UCSD-AML1 (cell line): ENCODE measurements at regions not wholly inside any gene's neighbourhood (a gene's known extent, or its start where the extent isn't known, plus 50 kb on each side); places are given as distances from the start of the nearest gene placed in this dataset.

Experiments used
- DNase-seq: peaks from one replicate; lab custom pipeline; 2025; ENCODE audit not compliant: unreplicated experiment; lab: John Stamatoyannopoulos, UW

DNA sequence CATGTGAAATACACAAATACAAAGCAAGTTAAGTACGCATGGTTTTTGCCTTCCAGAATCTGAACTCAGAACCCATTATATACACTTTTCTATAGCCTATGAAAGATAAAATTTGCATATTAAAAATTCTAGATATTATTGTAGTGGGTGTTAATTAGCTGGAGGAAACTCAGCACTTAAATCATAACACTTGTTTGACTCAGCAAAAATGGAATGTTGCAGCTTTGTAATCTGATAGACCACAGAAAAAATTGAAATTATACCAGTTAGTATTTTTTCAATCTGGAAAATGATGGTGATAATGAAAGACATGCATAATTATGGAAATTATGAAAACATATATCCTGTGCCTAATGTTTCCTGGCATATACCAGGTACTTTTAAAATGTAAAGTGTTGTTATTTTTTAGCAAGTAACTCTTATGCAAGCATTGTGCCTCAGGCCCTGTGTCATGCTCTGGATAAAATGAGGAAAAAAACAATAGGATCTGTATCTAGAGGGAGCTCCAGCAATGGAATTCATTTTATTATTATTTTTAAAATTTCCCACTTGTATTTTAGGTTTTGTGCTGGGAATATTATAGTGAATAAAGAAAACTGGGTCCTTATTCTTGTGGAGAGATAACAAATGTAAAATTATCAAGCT lies 490.4 kb upstream of the SEMA3A start:
- no peak for DNase-seq

DNA sequence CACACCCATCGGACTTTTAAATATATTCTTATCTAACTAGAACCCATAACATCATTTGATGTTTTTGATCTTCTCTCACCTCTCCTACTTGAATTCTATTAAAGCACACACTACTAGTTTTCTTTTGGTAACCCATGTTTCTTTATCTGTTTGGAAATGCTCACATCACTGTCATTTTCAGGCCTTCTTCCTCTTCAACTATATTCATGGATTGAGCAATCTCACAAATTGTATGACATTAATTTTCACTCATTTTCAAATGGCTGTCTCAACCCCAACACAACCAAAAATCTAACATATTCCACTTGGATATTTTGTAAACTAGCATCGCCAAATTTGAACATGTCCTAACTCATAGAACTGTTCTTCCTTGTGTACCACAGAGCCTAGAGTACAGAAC lies 488.0 kb upstream of the SEMA3A start:
- no peak for DNase-seq

DNA sequence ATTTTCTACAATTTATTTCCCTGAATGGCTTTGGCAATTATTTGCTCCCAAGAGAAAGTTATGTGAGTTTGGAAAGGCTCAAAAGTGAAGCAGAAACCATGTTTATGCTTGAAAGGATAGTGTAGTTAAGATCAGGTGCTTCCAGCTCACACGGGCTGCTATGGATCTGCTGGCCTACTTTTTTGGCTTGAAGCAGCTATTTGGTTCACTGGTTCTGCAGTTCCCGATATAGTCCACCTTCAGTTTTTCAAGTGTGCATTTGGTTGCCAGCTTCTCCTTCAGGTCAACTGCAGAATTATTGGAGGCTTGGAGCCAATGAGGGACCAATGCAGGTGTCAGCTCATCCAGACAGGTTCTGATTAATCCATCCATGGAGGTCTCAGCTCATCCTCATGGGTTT lies 484.3 kb upstream of the SEMA3A start:
- no peak for DNase-seq

GRCh38 chr7:84677117-84677732 lies 482.6 kb upstream of the SEMA3A start:
- DNase-seq = no peak

- no peak for DNase-seq
These were observed 481.0 kb upstream of the SEMA3A start for GRCh38 chr7:84675633-84676034.

- DNase-seq = no peak
These were observed 479.8 kb upstream of the SEMA3A start for GRCh38 chr7:84674236-84674913.

GRCh38 chr7:84669177-84669732 lies 474.7 kb upstream of the SEMA3A start:
- no peak for DNase-seq

GRCh38 chr7:84668116-84668515 lies 473.5 kb upstream of the SEMA3A start:
- DNase-seq = no peak

DNA sequence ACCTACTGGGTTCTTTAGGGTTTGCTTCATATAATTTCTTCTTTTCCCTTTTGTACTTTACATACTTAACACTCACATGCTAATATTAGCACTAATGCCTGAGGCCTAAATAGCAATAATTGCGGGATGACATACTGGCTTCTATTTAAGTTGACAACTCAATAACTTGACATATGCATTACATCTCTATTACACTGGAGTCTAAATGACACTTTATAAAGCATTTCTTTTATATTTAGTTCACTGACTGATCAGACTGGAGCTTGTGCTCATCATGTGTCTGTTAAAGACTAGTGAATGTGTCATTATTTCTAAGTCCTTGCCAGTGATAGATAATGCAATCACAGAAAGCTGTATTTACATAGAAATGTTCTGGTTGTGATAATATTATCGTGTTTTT lies 472.1 kb upstream of the SEMA3A start:
- DNase-seq = no peak

DNA sequence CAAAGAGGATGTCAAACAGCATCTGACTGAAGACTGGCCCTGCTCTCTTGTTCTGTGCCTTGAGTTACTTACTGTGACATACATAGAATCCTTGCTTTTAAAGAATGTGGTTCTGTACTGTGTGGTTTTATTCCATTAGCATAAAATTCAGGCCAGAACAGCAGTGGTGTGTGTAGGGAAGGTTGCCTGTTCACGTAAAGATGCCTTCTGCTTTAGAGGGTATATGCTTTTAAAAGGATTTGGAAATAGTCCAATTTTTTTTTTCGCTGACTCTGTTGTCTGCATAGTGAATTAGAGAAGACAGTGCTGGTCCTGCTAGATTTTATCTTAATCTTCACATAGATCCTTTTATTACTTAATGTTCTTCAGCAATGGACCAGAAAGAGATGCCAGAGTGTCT lies 470.8 kb upstream of the SEMA3A start:
- DNase-seq = no peak

GRCh38 chr7:84664626-84665025 lies 470.0 kb upstream of the SEMA3A start:
- no peak for DNase-seq

- no peak for DNase-seq
These were observed 468.6 kb upstream of the SEMA3A start for GRCh38 chr7:84663224-84663623.

- no peak for DNase-seq
These were observed 463.7 kb upstream of the SEMA3A start for GRCh38 chr7:84658286-84658685.

GRCh38 chr7:84654273-84654672 lies 459.7 kb upstream of the SEMA3A start:
- DNase-seq = no peak

- DNase-seq = no peak
These were observed 457.3 kb upstream of the SEMA3A start for GRCh38 chr7:84651876-84652275.

GRCh38 chr7:84647797-84648757 lies 453.5 kb upstream of the SEMA3A start:
- DNase-seq = no peak

GRCh38 chr7:84642611-84643010 lies 448.0 kb upstream of the SEMA3A start:
- no peak for DNase-seq

- DNase-seq = no peak
These were observed 446.0 kb upstream of the SEMA3A start for GRCh38 chr7:84640637-84641036.

GRCh38 chr7:84638339-84638697 lies 443.7 kb upstream of the SEMA3A start:
- DNase-seq = no peak

GRCh38 chr7:84637568-84638338 lies 443.2 kb upstream of the SEMA3A start:
- DNase-seq = no peak
